PC-3 (cell line): ENCODE measurements at regions not wholly inside any gene's neighbourhood (a gene's known extent, or its start where the extent isn't known, plus 50 kb on each side); places are given as distances from the start of the nearest gene placed in this dataset.
"Not testable (repeated sequence)": the region's sequence is repeated elsewhere in the genome, so short reads cannot be mapped to it uniquely, and the experiment has no call there.

Experiments used
- CTCF ChIP-seq: fragments of 300-600 bp; sonication (generic); conservative IDR thresholded peaks from 2 replicates; pipeline ENCODE4 v1.5.1; 2017; ENCODE audit warnings: antibody characterized with exemption, low read depth, mild to moderate bottlenecking, low read length
- EZH2 ChIP-seq: fragments of 300-600 bp; sonication (generic); IDR thresholded peaks from one replicate; pipeline ENCODE4 v1.6.1; 2017; ENCODE audit warnings: antibody characterized with exemption, mild to moderate bottlenecking, low read length; ENCODE audit not compliant: unreplicated experiment
- EZH2phosphoT487 ChIP-seq: fragments of 300-600 bp; sonication (generic); IDR thresholded peaks from 2 replicates; pipeline ENCODE4 v1.6.1; 2018; ENCODE audit warnings: mild to moderate bottlenecking, antibody characterized with exemption, low read length, borderline replicate concordance

GRCh38 chr1:157328120-157328519 is 189.9 kb upstream of the ETV3 start:
- not testable (repeated sequence) for TF ChIP-seq CTCF, EZH2, EZH2phosphoT487
